SK-N-SH (cell line): ENCODE measurements at regions not wholly inside any gene's neighbourhood (a gene's known extent, or its start where the extent isn't known, plus 50 kb on each side); places are given as distances from the start of the nearest gene placed in this dataset.

Experiments
- CTCF ChIA-PET: fragments of 300-600, 350-600 bp; formaldehyde crosslinking; extraction: SDS; loops from one replicate; lab custom pipeline; 2021; lab: Yijun Ruan, JAX
- POLR2A ChIA-PET: fragments of 350-600 bp; sonication (Branson Sonifier 250); formaldehyde crosslinking; extraction: SDS; loops from one replicate; lab custom pipeline; 2020; ENCODE audit warnings: antibody characterized with exemption, inconsistent platforms; lab: Yijun Ruan, JAX
- DNase-seq: peaks from one replicate; pipeline ENCODE4 v3.0.0; 2012
- H2AFZ ChIP-seq: fragments of 200-600 bp; sonication (generic); 2 replicates; pipeline ENCODE4 v1.8.1; 2016; ENCODE audit warnings: antibody characterized with exemption, mild to moderate bottlenecking, low read depth
- H3F3A ChIP-seq: fragments of 200-600 bp; sonication (generic); replicated peaks from 2 replicates; pipeline ENCODE3; 2016; ENCODE audit warnings: antibody characterized with exemption, mild to moderate bottlenecking; ENCODE audit not compliant: insufficient read depth
- H3K27ac ChIP-seq, 2 experiments: fragments of 200-500 bp in 1 of 2; fragments of 200-600 bp in 1 of 2; sonication (Bioruptor generic) in 1 of 2; sonication (generic), shearing (Covaris generic) in 1 of 2; 2 replicates each; pipeline versions ENCODE4 v1.5.1 to v1.6.1; 2014 to 2016; ENCODE audit warnings: low read depth in 2 of 2, inconsistent platforms in 1 of 2, low read length in 1 of 2, mild to moderate bottlenecking in 1 of 2, mixed read lengths in 1 of 2
- H3K27me3 ChIP-seq: fragments of 200-600 bp; sonication (generic), shearing (Covaris generic); 2 replicates; pipeline ENCODE4 v1.6.1; 2016; ENCODE audit warnings: mixed run types; ENCODE audit not compliant: insufficient read depth
- H3K36me3 ChIP-seq, 2 experiments: fragments of 200-500 bp in 1 of 2; fragments of 200-600 bp in 1 of 2; sonication (Bioruptor generic) in 1 of 2; sonication (generic) in 1 of 2; replicated peaks in 1 of 2; 2 replicates each; pipeline versions ENCODE3 to v1.5.1; 2014 to 2016; ENCODE audit warnings: low read length in 1 of 2, mild to moderate bottlenecking in 1 of 2; ENCODE audit not compliant: insufficient read depth in 2 of 2, control insufficient read depth in 1 of 2
- H3K4me1 ChIP-seq, 2 experiments: fragments of 200-500 bp in 1 of 2; fragments of 200-600 bp in 1 of 2; sonication (Bioruptor generic) in 1 of 2; sonication (generic), shearing (Covaris generic) in 1 of 2; 2 replicates each; pipeline versions ENCODE4 v1.5.1 to v1.6.1; 2014 to 2016; ENCODE audit warnings: low read depth in 1 of 2, low read length in 1 of 2, mixed run types in 1 of 2; ENCODE audit not compliant: insufficient read depth in 2 of 2, control insufficient read depth in 1 of 2
- H3K4me2 ChIP-seq: fragments of 200-600 bp; sonication (generic), shearing (Covaris generic); 2 replicates; pipeline ENCODE4 v1.6.1; 2017; ENCODE audit warnings: mixed run types
- H3K4me3 ChIP-seq, 2 experiments: fragments of 200-500 bp in 1 of 2; fragments of 200-600 bp in 1 of 2; sonication (Bioruptor generic) in 1 of 2; sonication (generic), shearing (Covaris generic) in 1 of 2; 2 replicates each; pipeline versions ENCODE4 v1.5.1 to v1.8.1; 2014 to 2016; ENCODE audit warnings: low read depth in 2 of 2, inconsistent platforms in 1 of 2, low read length in 1 of 2, mild to moderate bottlenecking in 1 of 2, mixed read lengths in 1 of 2, moderate library complexity in 1 of 2
- H3K79me2 ChIP-seq: fragments of 200-600 bp; sonication (generic); 2 replicates; pipeline ENCODE4 v1.8.1; 2017; ENCODE audit warnings: mild to moderate bottlenecking; ENCODE audit not compliant: insufficient read depth
- H3K9ac ChIP-seq: fragments of 200-600 bp; sonication (generic); 2 replicates; pipeline ENCODE4 v1.6.1; 2017; ENCODE audit warnings: mixed run types
- H3K9me2 ChIP-seq: fragments of 200-600 bp; sonication (generic); 2 replicates; pipeline ENCODE4 v1.6.1; 2017; ENCODE audit warnings: mixed run types
- H3K9me3 ChIP-seq: fragments of 200-600 bp; sonication (generic); 2 replicates; pipeline ENCODE4 v1.6.1; 2017; ENCODE audit warnings: mixed run types, mild to moderate bottlenecking, moderate library complexity
- H4K20me1 ChIP-seq: fragments of 200-600 bp; sonication (generic); 2 replicates; pipeline ENCODE4 v1.6.1; 2017; ENCODE audit warnings: mild to moderate bottlenecking, mixed run types; ENCODE audit not compliant: insufficient read depth
- CTCF ChIP-seq: fragments of 200-600 bp; sonication (generic); IDR thresholded peaks from 2 replicates; pipeline ENCODE4 v1.6.1; 2017; ENCODE audit warnings: antibody characterized with exemption, mild to moderate bottlenecking, moderate library complexity
- EP300 ChIP-seq, 2 experiments: IDR thresholded peaks; 2 replicates each; pipeline versions ENCODE4 v1.4.0 to v1.6.1; 2012; ENCODE audit warnings: borderline replicate concordance in 1 of 2, low read depth in 1 of 2, low read length in 1 of 2
- IRF3 ChIP-seq: fragments of 150-350 bp; IDR thresholded peaks from 2 replicates; pipeline ENCODE4 v1.6.1; 2016; ENCODE audit warnings: mild to moderate bottlenecking, low read depth, low read length
- MXI1 ChIP-seq: IDR thresholded peaks from 2 replicates; pipeline ENCODE4 v1.6.1; 2012; ENCODE audit warnings: mild to moderate bottlenecking, low read depth, low read length, improper control_type of control experiment
- NFIC ChIP-seq: IDR thresholded peaks from 2 replicates; pipeline ENCODE4 v1.4.0; 2012; ENCODE audit warnings: borderline replicate concordance
- PBX3 ChIP-seq: IDR thresholded peaks from 2 replicates; pipeline ENCODE4; 2012
- SIN3A ChIP-seq: IDR thresholded peaks from 2 replicates; pipeline ENCODE4 v1.6.1; 2012; ENCODE audit warnings: low read depth, mild to moderate bottlenecking, low read length, moderate library complexity, borderline replicate concordance
- TCF12 ChIP-seq: IDR thresholded peaks from 2 replicates; pipeline ENCODE4 v1.4.0; 2012
- TEAD4 ChIP-seq: IDR thresholded peaks from 2 replicates; pipeline ENCODE4 v1.4.0; 2012; ENCODE audit warnings: mild to moderate bottlenecking, borderline replicate concordance; ENCODE audit not compliant: insufficient read depth
- USF1 ChIP-seq: IDR thresholded peaks from 2 replicates; pipeline ENCODE4 v1.4.0; 2012; ENCODE audit warnings: low read depth, borderline replicate concordance
- USF2 ChIP-seq: fragments of 150-350 bp; IDR thresholded peaks from 2 replicates; pipeline ENCODE4 v1.6.1; 2017; ENCODE audit warnings: antibody characterized with exemption, low read length, low read depth, borderline replicate concordance
- YY1 ChIP-seq: IDR thresholded peaks from 2 replicates; pipeline ENCODE4 v1.4.0; 2012; ENCODE audit warnings: low read depth, mild to moderate bottlenecking
- ZBTB33 ChIP-seq: IDR thresholded peaks from 2 replicates; pipeline ENCODE4 v1.4.0; 2012; ENCODE audit warnings: low read depth, borderline replicate concordance
- WGBS: methylation state at CpG from one replicate; pipeline ENCODE4 v1.1.6; 2017; ENCODE audit warnings: low lambda C conversion rate; 5-methylcytosine and 5-hydroxymethylcytosine counted together

GRCh38 chr5:20833081-20833627 is 845.2 kb upstream of the CDH18 start:
- WGBS, result 9% methylated on average over 4 of the region's 4 CpGs
- H3K9me3 ChIP-seq, result no peaks in the 10 kb centered on the region
- no peaks in the 10 kb centered on the region for H3K4me1 ChIP-seq
- H3K4me2 ChIP-seq, result no peak overlapping the region
- DNase-seq, result no peak
- no peak overlapping the region for H3K27ac ChIP-seq
- H3K27me3 ChIP-seq, result no peaks in the 10 kb centered on the region
- POLR2A ChIA-PET, result no interaction called here
- H3K9ac ChIP-seq, result no peak overlapping the region
- H2AFZ ChIP-seq, result no peak overlapping the region
- no peaks in the 10 kb centered on the region for H3K79me2 ChIP-seq
- H3K4me3 ChIP-seq, result no peak overlapping the region
- H3F3A ChIP-seq, result no peaks in the 10 kb centered on the region
- TF ChIP-seq TCF12 (no peak), EP300 (IDR thresholded peaks at IDR 0.05; ENCODE audit: borderline replicate concordance in 1 of 2, low read depth in 1 of 2, low read length in 1 of 2) (no peak), PBX3 (no peak), YY1 (no peak), TEAD4 (no peak), CTCF (no peak), NFIC (no peak), USF1 (no peak)
- TF ChIP-seq, all 33 proteins: peak for 0
- H4K20me1 ChIP-seq, result no peaks in the 10 kb centered on the region
- CTCF ChIA-PET, result no interaction called here
- no peaks in the 10 kb centered on the region for H3K9me2 ChIP-seq
- H3K36me3 ChIP-seq, result no peaks in the 10 kb centered on the region

GRCh38 chr5:20832204-20833080 is 844.4 kb upstream of the CDH18 start:
- Histone ChIP-seq H3K9ac (no peak overlapping the region), H3F3A (no peaks in the 10 kb centered on the region), H3K27me3 (no peaks in the 10 kb centered on the region), H4K20me1 (no peaks in the 10 kb centered on the region), H3K27ac (no peak overlapping the region), H3K4me2 (no peak overlapping the region), H3K4me3 (no peak overlapping the region), H3K9me2 (no peaks in the 10 kb centered on the region), H3K36me3 (no peaks in the 10 kb centered on the region), H2AFZ (no peak overlapping the region), H3K79me2 (no peaks in the 10 kb centered on the region), H3K4me1 (no peaks in the 10 kb centered on the region), H3K9me3 (no peaks in the 10 kb centered on the region)
- WGBS, result 11% methylated on average over 5 of the region's 5 CpGs
- POLR2A ChIA-PET, result no interaction called here
- CTCF ChIA-PET, result no interaction called here
- no peak for DNase-seq
- TF ChIP-seq USF2 (no peak), SIN3A (no peak), IRF3 (no peak), MXI1 (no peak), TCF12 (no peak), ZBTB33 (no peak)
